Panc1 (cell line): ENCODE measurements at regions not wholly inside any gene's neighbourhood (a gene's known extent, or its start where the extent isn't known, plus 50 kb on each side); places are given as distances from the start of the nearest gene placed in this dataset.

Source experiments
- ATAC-seq: fragments of 200-7000 bp; cut with Tn5 transposase; 2 replicates; pipeline ENCODE4 v1.9.1; 2020; ENCODE audit warnings: mild to moderate bottlenecking, moderate library complexity
- BruUV-seq: library from RNA; stranded (reverse); fragments of 400-500 nt; replicated peaks from 2 replicates; lab custom pipeline; 2021; lab: Mats Ljungman, UMichigan
- CTCF ChIA-PET: fragments of 300-600 bp; sonication (Branson Sonifier 250); formaldehyde crosslinking; loops from one replicate; lab custom pipeline; 2022; ENCODE audit warnings: antibody characterized with exemption; lab: Charles Lee
- POLR2A ChIA-PET: fragments of 300-600 bp; sonication (Branson Sonifier 250); formaldehyde crosslinking; loops from one replicate; lab custom pipeline; 2022; ENCODE audit warnings: antibody characterized with exemption; lab: Charles Lee
- DNase-seq: peaks from one replicate; pipeline ENCODE4 v3.0.0-alpha.2; 2010; ENCODE audit warnings: low read depth, low spot score
- H3K27ac ChIP-seq: 2 replicates; pipeline ENCODE4 v1.5.1; 2011; ENCODE audit warnings: mild to moderate bottlenecking, low read length, inconsistent platforms
- H3K27me3 ChIP-seq: fragments of 200-500 bp; sonication (Bioruptor generic); 2 replicates; pipeline ENCODE4 v1.6.0; 2014; ENCODE audit warnings: low read length, inconsistent platforms; ENCODE audit not compliant: control insufficient read depth, insufficient read depth
- H3K36me3 ChIP-seq: fragments of 200-500 bp; sonication (Bioruptor generic); 2 replicates; pipeline ENCODE4 v1.5.1; 2014; ENCODE audit warnings: inconsistent platforms, mild to moderate bottlenecking, low read length, moderate library complexity; ENCODE audit not compliant: control insufficient read depth, insufficient read depth
- H3K4me1 ChIP-seq: 2 replicates; pipeline ENCODE4 v1.5.1; 2011; ENCODE audit warnings: inconsistent platforms, mild to moderate bottlenecking, low read length, moderate library complexity; ENCODE audit not compliant: control insufficient read depth, insufficient read depth
- H3K4me3 ChIP-seq, 2 experiments: 2 replicates each; pipeline ENCODE4 v1.5.1; 2011 to 2012; ENCODE audit warnings: low read depth in 2 of 2, low read length in 2 of 2, mild to moderate bottlenecking in 2 of 2, inconsistent platforms in 1 of 2, moderate library complexity in 1 of 2
- H3K9me3 ChIP-seq: fragments of 200-500 bp; sonication (Bioruptor generic); 2 replicates; pipeline ENCODE4 v1.5.1; 2014; ENCODE audit warnings: low read depth, mild to moderate bottlenecking, inconsistent platforms, low read length, moderate library complexity; ENCODE audit not compliant: control insufficient read depth, insufficient read depth
- POLR2AphosphoS5 ChIP-seq: IDR thresholded peaks from 2 replicates; pipeline ENCODE4 v1.6.1; 2012; ENCODE audit warnings: mild to moderate bottlenecking, low read depth, low read length, moderate library complexity
- SIN3A ChIP-seq: IDR thresholded peaks from 2 replicates; pipeline ENCODE4 v1.6.1; 2012; ENCODE audit warnings: low read depth, mild to moderate bottlenecking, low read length, moderate library complexity, borderline replicate concordance; ENCODE audit not compliant: insufficient read depth
- TCF7L2 ChIP-seq: IDR thresholded peaks from 2 replicates; pipeline ENCODE4 v1.6.1; 2011; ENCODE audit warnings: mild to moderate bottlenecking, low read depth, low read length, inconsistent platforms
- in situ Hi-C: cut with HindIII; loops from 2 replicates; pipeline ENCODE4 v1.10.0; 2016; ENCODE audit warnings: low sequenced_read_pairs, low pct_unique_long_range_greater_than_20kb
- intact Hi-C: fragments of 100-400 bp; cut with micrococcal nuclease; formaldehyde crosslinking; loops from one replicate; pipeline ENCODE4 v1.10.0; 2022; ENCODE audit not compliant: unreplicated experiment
- TF ChIP-seq, protein P1 (sequence below), 2 experiments: IDR thresholded peaks; 2 replicates each; pipeline ENCODE4 v1.6.1; 2011 to 2012; ENCODE audit warnings: low read depth in 2 of 2, control low read depth in 1 of 2, low read length in 1 of 2, mild to moderate bottlenecking in 1 of 2, moderate library complexity in 1 of 2; ENCODE audit not compliant: insufficient read depth in 1 of 2
- TF ChIP-seq, protein P2 (sequence below): fragments of 450-650 bp; IDR thresholded peaks from 2 replicates; pipeline ENCODE4 v1.5.1; 2017; ENCODE audit warnings: mild to moderate bottlenecking

DNA sequence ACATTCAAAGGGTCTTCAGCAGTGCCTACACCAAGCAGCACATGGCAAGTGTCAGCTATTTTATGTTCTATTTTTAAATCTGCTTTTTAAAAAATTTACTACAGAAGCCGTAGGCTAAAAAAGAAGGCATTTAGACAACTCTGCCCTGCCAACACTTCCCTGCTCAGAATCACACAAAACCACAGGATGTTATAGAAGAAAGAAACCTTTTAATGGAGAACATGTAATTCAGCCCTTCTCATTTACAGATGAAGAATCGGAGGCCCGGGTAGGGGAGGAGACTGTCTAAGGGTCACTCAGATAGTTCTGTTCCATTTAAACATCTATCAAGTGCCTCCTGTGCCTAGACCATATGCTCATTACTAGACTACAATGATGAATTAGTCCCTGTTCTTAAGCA, 171.8 kb upstream of the NTF3 start:
- H3K4me1 ChIP-seq: no peaks in the 10 kb centered on the region
- no peaks in the 10 kb centered on the region for H3K9me3 ChIP-seq
- TF ChIP-seq, protein P1, sequence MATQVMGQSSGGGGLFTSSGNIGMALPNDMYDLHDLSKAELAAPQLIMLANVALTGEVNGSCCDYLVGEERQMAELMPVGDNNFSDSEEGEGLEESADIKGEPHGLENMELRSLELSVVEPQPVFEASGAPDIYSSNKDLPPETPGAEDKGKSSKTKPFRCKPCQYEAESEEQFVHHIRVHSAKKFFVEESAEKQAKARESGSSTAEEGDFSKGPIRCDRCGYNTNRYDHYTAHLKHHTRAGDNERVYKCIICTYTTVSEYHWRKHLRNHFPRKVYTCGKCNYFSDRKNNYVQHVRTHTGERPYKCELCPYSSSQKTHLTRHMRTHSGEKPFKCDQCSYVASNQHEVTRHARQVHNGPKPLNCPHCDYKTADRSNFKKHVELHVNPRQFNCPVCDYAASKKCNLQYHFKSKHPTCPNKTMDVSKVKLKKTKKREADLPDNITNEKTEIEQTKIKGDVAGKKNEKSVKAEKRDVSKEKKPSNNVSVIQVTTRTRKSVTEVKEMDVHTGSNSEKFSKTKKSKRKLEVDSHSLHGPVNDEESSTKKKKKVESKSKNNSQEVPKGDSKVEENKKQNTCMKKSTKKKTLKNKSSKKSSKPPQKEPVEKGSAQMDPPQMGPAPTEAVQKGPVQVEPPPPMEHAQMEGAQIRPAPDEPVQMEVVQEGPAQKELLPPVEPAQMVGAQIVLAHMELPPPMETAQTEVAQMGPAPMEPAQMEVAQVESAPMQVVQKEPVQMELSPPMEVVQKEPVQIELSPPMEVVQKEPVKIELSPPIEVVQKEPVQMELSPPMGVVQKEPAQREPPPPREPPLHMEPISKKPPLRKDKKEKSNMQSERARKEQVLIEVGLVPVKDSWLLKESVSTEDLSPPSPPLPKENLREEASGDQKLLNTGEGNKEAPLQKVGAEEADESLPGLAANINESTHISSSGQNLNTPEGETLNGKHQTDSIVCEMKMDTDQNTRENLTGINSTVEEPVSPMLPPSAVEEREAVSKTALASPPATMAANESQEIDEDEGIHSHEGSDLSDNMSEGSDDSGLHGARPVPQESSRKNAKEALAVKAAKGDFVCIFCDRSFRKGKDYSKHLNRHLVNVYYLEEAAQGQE (IDR thresholded peaks at IDR 0.05; ENCODE audit: insufficient read depth in 1 of 2, low read depth in 2 of 2, low read length in 1 of 2): no peak
- TF ChIP-seq TCF7L2 (no peak), SIN3A (no peak), POLR2AphosphoS5 (no peak)
- TF ChIP-seq, protein P2, sequence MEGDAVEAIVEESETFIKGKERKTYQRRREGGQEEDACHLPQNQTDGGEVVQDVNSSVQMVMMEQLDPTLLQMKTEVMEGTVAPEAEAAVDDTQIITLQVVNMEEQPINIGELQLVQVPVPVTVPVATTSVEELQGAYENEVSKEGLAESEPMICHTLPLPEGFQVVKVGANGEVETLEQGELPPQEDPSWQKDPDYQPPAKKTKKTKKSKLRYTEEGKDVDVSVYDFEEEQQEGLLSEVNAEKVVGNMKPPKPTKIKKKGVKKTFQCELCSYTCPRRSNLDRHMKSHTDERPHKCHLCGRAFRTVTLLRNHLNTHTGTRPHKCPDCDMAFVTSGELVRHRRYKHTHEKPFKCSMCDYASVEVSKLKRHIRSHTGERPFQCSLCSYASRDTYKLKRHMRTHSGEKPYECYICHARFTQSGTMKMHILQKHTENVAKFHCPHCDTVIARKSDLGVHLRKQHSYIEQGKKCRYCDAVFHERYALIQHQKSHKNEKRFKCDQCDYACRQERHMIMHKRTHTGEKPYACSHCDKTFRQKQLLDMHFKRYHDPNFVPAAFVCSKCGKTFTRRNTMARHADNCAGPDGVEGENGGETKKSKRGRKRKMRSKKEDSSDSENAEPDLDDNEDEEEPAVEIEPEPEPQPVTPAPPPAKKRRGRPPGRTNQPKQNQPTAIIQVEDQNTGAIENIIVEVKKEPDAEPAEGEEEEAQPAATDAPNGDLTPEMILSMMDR: no peak
- ATAC-seq (no peak), DNase-seq (no peak)
- H3K4me3 ChIP-seq: no peak overlapping the region
- no peak overlapping the region for H3K27ac ChIP-seq
- intact Hi-C loops: no loop called here
- H3K36me3 ChIP-seq: no peaks in the 10 kb centered on the region
- CTCF ChIA-PET: no interaction called here
- no peaks in the 10 kb centered on the region for H3K27me3 ChIP-seq
- no TSS peak for BruUV-seq
- in situ Hi-C loops: no loop called here
- POLR2A ChIA-PET: no interaction called here

DNA sequence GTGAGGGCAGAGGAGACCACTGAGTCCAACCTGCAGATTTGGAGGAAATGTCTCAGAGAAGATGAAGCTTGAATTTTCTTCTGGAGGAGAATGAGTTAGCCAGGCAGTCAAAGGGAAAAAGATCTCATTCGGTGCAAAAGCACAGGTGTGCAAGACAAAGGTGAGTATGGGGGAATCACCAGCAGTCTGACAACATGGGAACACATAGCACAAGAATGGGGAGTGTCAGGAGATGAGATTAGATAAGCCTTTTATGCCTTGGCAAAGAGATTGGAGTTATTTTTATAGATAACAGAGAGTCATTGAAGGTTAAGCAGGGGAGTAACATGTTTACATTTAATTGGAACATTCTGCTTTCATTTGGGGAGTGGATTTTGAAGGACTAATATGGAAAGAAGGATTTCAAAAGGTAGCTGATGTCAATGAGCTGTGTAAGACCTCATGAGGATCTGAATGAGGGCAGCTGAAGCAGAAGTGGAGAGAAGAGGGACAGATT, 171.3 kb upstream of the NTF3 start:
- H3K27me3 ChIP-seq: no peaks in the 10 kb centered on the region
- H3K27ac ChIP-seq: no peak overlapping the region
- no peak overlapping the region for H3K4me3 ChIP-seq
- BruUV-seq: no TSS peak
- DNase-seq (no peak), ATAC-seq (no peak)
- no peaks in the 10 kb centered on the region for H3K36me3 ChIP-seq
- no peaks in the 10 kb centered on the region for H3K9me3 ChIP-seq
- TF ChIP-seq, protein P1 (IDR thresholded peaks at IDR 0.05; ENCODE audit: insufficient read depth in 1 of 2, low read depth in 2 of 2, low read length in 1 of 2): no peak
- TF ChIP-seq SIN3A (no peak), TCF7L2 (no peak), POLR2AphosphoS5 (no peak)
- TF ChIP-seq, protein P2: no peak
- intact Hi-C loops (no loop called here), in situ Hi-C loops (no loop called here)
- CTCF ChIA-PET: no interaction called here
- POLR2A ChIA-PET: no interaction called here
- no peaks in the 10 kb centered on the region for H3K4me1 ChIP-seq
